ENCODE measurements at regions not wholly inside any gene's neighbourhood (a gene's known extent, or its start where the extent isn't known, plus 50 kb on each side); places are given as distances from the start of the nearest gene placed in this dataset.

- no peaks in the 10 kb centered on the region for H3K9me3 ChIP-seq (ENCODE audit: control insufficient read depth, insufficient read depth, low read length)
- H3K36me3 ChIP-seq (ENCODE audit: control insufficient read depth, insufficient read depth, low read length): no peaks in the 10 kb centered on the region
- Mint-ChIP-seq H3K27me3 (ENCODE audit: low read depth in 2 of 2) (no peaks in the 10 kb centered on the region), H3K36me3 (no peaks in the 10 kb centered on the region), H3K27ac (no peak overlapping the region), H3K4me3 (no peak overlapping the region), H3K9me3 (peaks cover 0 to 5% of the 10 kb centered on the region in 2 donors), H3K4me1 (no peaks in the 10 kb centered on the region)
- no peak for DNase-seq
- no peak for TF ChIP-seq CTCF (IDR thresholded peaks at IDR 0.05)
- no peaks in the 10 kb centered on the region for H3K4me1 ChIP-seq (ENCODE audit: control insufficient read depth, insufficient read depth, low read length)
- no peaks in the 10 kb centered on the region for H3K27me3 ChIP-seq (ENCODE audit: control insufficient read depth, insufficient read depth, low read length)
- intact Hi-C loops (cut with micrococcal nuclease): no loop called here
- no peak overlapping the region for H3K27ac ChIP-seq (ENCODE audit: low read length)
- no peak overlapping the region for H3K4me3 ChIP-seq (ENCODE audit: low read length)
- WGBS (ENCODE audit: insufficient coverage): 69% methylated on average over 5 of the region's 5 CpGs
- no peak for ATAC-seq
Observed at GRCh38 chr12:126512916-126513913, 1448.0 kb downstream of the AACS start.

GRCh38 chr12:126518596-126519200, 1453.5 kb downstream of the AACS start:
- ATAC-seq (no peak), DNase-seq (no peak)
- 70% methylated on average over 5 of the region's 10 CpGs for WGBS (ENCODE audit: insufficient coverage)
- Mint-ChIP-seq H3K36me3 (no peaks in the 10 kb centered on the region), H3K4me3 (no peak overlapping the region), H3K9me3 (peaks cover 0 to 2% of the 10 kb centered on the region in 2 donors), H3K27me3 (ENCODE audit: low read depth in 2 of 2) (no peaks in the 10 kb centered on the region), H3K27ac (no peak overlapping the region), H3K4me1 (no peaks in the 10 kb centered on the region)
- intact Hi-C loops (cut with micrococcal nuclease): no loop called here
- no peaks in the 10 kb centered on the region for H3K4me1 ChIP-seq (ENCODE audit: control insufficient read depth, insufficient read depth, low read length)
- H3K27ac ChIP-seq (ENCODE audit: low read length): no peak overlapping the region
- H3K9me3 ChIP-seq (ENCODE audit: control insufficient read depth, insufficient read depth, low read length): no peaks in the 10 kb centered on the region
- TF ChIP-seq CTCF (IDR thresholded peaks at IDR 0.05): no peak
- no peaks in the 10 kb centered on the region for H3K36me3 ChIP-seq (ENCODE audit: control insufficient read depth, insufficient read depth, low read length)
- no peak overlapping the region for H3K4me3 ChIP-seq (ENCODE audit: low read length)
- H3K27me3 ChIP-seq (ENCODE audit: control insufficient read depth, insufficient read depth, low read length): no peaks in the 10 kb centered on the region

- Histone ChIP-seq H3K36me3 (ENCODE audit: control insufficient read depth, insufficient read depth, low read length) (no peaks in the 10 kb centered on the region), H3K27ac (ENCODE audit: low read length) (no peak overlapping the region), H3K9me3 (ENCODE audit: control insufficient read depth, insufficient read depth, low read length) (no peaks in the 10 kb centered on the region), H3K27me3 (ENCODE audit: control insufficient read depth, insufficient read depth, low read length) (no peaks in the 10 kb centered on the region), H3K4me3 (ENCODE audit: low read length) (no peak overlapping the region), H3K4me1 (ENCODE audit: control insufficient read depth, insufficient read depth, low read length) (no peaks in the 10 kb centered on the region)
- no peak for ATAC-seq
- H3K27ac Mint-ChIP-seq: no peak overlapping the region
- no peak for DNase-seq
- no peak for TF ChIP-seq CTCF (IDR thresholded peaks at IDR 0.05)
- H3K4me1 Mint-ChIP-seq: no peaks in the 10 kb centered on the region
- intact Hi-C loops (cut with micrococcal nuclease): no loop called here
- H3K27me3 Mint-ChIP-seq (ENCODE audit: low read depth in 2 of 2): no peaks in the 10 kb centered on the region
- 80% methylated on average over 1 of the region's 3 CpGs for WGBS (ENCODE audit: insufficient coverage)
- no peak overlapping the region for H3K4me3 Mint-ChIP-seq
- peaks cover 0 to 2% of the 10 kb centered on the region in 2 donors for H3K9me3 Mint-ChIP-seq
- H3K36me3 Mint-ChIP-seq: no peaks in the 10 kb centered on the region
Observed at GRCh38 chr12:126519833-126520232, 1454.6 kb downstream of the AACS start.

Data from natural killer cell (primary cell).